Vagina (tissue), 2 donors: ENCODE measurements at regions not wholly inside any gene's neighbourhood (a gene's known extent, or its start where the extent isn't known, plus 50 kb on each side); places are given as distances from the start of the nearest gene placed in this dataset.

Source experiments
- DNase-seq, 2 donors: peaks; one replicate each; pipeline ENCODE4 v3.0.0-alpha.2; 2017; ENCODE audit errors: extremely low spot score in 2 of 2
- H3K27ac ChIP-seq: fragments of 200-600 bp; sonication (generic); one replicate; pipeline ENCODE4 v1.5.1; 2019
- H3K27me3 ChIP-seq: fragments of 200-600 bp; sonication (generic); one replicate; pipeline ENCODE4 v1.5.1; 2019
- H3K36me3 ChIP-seq, 2 donors: fragments of 200-600 bp; sonication (generic); one replicate each; pipeline ENCODE4 v1.5.1; 2017 to 2019
- H3K4me1 ChIP-seq: fragments of 200-600 bp; sonication (generic); one replicate; pipeline ENCODE4 v1.5.1; 2019
- H3K4me3 ChIP-seq, 2 donors: fragments of 200-600 bp; sonication (generic); 1 replicate in 1 of 2; 2 replicates in 1 of 2; pipeline ENCODE4 v1.5.1; 2016 to 2019
- H3K9me3 ChIP-seq: fragments of 200-600 bp; sonication (generic); one replicate; pipeline ENCODE4 v1.5.1; 2019
- POLR2A ChIP-seq, 2 donors: fragments of 450-650 bp; IDR thresholded peaks; one replicate each; pipeline ENCODE4 v1.6.1; 2017; ENCODE audit warnings: antibody characterized with exemption in 2 of 2, mild to moderate bottlenecking in 2 of 2, moderate library complexity in 2 of 2
- POLR2AphosphoS5 ChIP-seq, 2 donors: sonication (generic); formaldehyde crosslinking; IDR thresholded peaks; one replicate each; pipeline ENCODE4 v1.9.0; 2017; ENCODE audit warnings: antibody characterized with exemption in 2 of 2, mild to moderate bottlenecking in 2 of 2, low read depth in 1 of 2; ENCODE audit not compliant: insufficient read depth in 1 of 2
- intact Hi-C: fragments of 100-400 bp; cut with DNase I; formaldehyde crosslinking; loops from one replicate; pipeline ENCODE4 v1.15.1; 2023
- TF ChIP-seq, protein P1 (sequence below), 3 experiments: fragments of 450-650 bp in 2 of 3; fragments of 200-600 bp in 1 of 3; sonication (generic) in 1 of 3; IDR thresholded peaks; one replicate each; pipeline ENCODE4 v1.5.1; 2017 to 2019; ENCODE audit warnings: antibody characterized with exemption in 3 of 3, mild to moderate bottlenecking in 2 of 3, moderate library complexity in 2 of 3

DNA sequence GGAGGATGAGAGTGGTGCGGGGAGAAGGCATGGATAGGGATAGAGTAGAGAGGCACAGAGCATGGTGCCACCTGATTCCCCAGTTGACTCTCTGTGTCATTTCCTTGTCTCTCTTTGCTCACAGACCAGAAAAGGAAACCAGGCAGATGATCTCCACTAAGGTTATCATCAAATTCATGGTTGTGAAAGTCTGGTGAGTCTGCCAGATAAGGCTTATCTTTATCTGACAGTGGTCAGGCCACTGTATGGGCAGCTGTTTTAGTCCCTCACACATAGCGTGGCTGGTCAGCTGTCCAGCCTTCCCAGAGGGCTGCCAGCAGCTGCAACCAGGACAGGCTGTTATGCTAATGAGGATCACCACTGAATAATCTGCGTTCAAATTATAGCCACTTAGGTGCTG, 99.0 kb downstream of the ADRA2A start:
- intact Hi-C loops, result no loop called here
- no peak overlapping the region for H3K4me3 ChIP-seq
- no peaks in the 10 kb centered on the region for H3K9me3 ChIP-seq
- H3K27ac ChIP-seq, result no peak overlapping the region
- H3K36me3 ChIP-seq, result no peaks in the 10 kb centered on the region
- no peak for DNase-seq
- no peaks in the 10 kb centered on the region for H3K27me3 ChIP-seq
- no peaks in the 10 kb centered on the region for H3K4me1 ChIP-seq
- TF ChIP-seq POLR2AphosphoS5 (IDR thresholded peaks at IDR 0.05; ENCODE audit: insufficient read depth in 1 of 2, low read depth in 1 of 2) (no peak), POLR2A (IDR thresholded peaks at IDR 0.05) (no peak)
- TF ChIP-seq, protein P1, sequence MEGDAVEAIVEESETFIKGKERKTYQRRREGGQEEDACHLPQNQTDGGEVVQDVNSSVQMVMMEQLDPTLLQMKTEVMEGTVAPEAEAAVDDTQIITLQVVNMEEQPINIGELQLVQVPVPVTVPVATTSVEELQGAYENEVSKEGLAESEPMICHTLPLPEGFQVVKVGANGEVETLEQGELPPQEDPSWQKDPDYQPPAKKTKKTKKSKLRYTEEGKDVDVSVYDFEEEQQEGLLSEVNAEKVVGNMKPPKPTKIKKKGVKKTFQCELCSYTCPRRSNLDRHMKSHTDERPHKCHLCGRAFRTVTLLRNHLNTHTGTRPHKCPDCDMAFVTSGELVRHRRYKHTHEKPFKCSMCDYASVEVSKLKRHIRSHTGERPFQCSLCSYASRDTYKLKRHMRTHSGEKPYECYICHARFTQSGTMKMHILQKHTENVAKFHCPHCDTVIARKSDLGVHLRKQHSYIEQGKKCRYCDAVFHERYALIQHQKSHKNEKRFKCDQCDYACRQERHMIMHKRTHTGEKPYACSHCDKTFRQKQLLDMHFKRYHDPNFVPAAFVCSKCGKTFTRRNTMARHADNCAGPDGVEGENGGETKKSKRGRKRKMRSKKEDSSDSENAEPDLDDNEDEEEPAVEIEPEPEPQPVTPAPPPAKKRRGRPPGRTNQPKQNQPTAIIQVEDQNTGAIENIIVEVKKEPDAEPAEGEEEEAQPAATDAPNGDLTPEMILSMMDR (IDR thresholded peaks at IDR 0.05), result no peak

DNA sequence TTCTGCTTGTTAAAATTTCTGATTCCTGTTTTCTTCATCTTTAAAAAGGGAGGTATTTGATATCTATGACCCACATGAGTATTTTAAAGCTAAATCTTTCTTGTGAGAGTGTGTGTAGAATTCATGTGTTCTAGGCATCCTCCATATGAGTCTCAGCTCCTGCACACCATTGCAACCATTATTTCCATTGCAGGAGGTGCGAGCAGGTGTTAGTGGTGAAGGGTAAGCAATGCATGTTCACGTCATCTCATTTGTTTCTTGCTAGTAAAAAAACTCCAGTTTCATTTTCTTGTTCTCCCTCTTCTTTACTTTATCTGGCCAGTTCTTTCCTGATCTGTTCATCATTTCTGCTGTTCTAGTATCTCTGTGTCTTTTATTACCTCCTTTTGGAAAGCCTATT, 100.5 kb downstream of the ADRA2A start:
- no peak overlapping the region for H3K27ac ChIP-seq

DNA sequence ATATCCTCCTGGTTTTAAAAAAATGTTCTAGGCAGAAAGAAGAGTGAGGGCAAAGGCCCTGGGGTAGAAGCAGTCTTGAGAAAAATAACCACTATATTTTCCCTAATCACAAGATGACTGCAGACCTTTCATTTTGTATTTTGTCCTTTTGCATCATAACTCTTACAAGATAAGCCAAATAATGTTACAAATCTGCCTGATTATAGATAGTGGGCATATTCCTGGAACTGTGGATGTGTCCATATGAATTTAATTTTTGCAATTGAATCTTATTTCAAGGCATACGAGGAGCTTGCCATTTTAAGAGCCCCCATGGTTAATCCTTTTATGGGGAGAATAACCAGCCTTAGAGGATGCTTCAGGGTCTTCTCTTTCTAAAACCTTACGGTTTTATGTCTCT, 102.7 kb downstream of the ADRA2A start:
- intact Hi-C loops, result no loop called here
- Histone ChIP-seq H3K4me1 (peaks cover 9% of the 10 kb centered on the region), H3K27me3 (no peaks in the 10 kb centered on the region), H3K27ac (no peak overlapping the region), H3K4me3 (no peak overlapping the region), H3K36me3 (no peaks in the 10 kb centered on the region), H3K9me3 (no peaks in the 10 kb centered on the region)
- TF ChIP-seq POLR2AphosphoS5 (IDR thresholded peaks at IDR 0.05; ENCODE audit: insufficient read depth in 1 of 2, low read depth in 1 of 2) (no peak), POLR2A (IDR thresholded peaks at IDR 0.05) (no peak)
- TF ChIP-seq, protein P1 (IDR thresholded peaks at IDR 0.05), result no peak
- DNase-seq, result no peak

More for the DNA sequence above, 100.5 kb downstream of the ADRA2A start:
- no peaks in the 10 kb centered on the region for H3K27me3 ChIP-seq
- no peaks in the 10 kb centered on the region for H3K36me3 ChIP-seq
- no peaks in the 10 kb centered on the region for H3K4me1 ChIP-seq
- intact Hi-C loops, result no loop called here
- no peaks in the 10 kb centered on the region for H3K9me3 ChIP-seq
- TF ChIP-seq POLR2A (IDR thresholded peaks at IDR 0.05) (no peak), POLR2AphosphoS5 (IDR thresholded peaks at IDR 0.05; ENCODE audit: insufficient read depth in 1 of 2, low read depth in 1 of 2) (no peak)
- TF ChIP-seq, protein P1 (IDR thresholded peaks at IDR 0.05), result no peak
- no peak overlapping the region for H3K4me3 ChIP-seq
- DNase-seq, result no peak

DNA sequence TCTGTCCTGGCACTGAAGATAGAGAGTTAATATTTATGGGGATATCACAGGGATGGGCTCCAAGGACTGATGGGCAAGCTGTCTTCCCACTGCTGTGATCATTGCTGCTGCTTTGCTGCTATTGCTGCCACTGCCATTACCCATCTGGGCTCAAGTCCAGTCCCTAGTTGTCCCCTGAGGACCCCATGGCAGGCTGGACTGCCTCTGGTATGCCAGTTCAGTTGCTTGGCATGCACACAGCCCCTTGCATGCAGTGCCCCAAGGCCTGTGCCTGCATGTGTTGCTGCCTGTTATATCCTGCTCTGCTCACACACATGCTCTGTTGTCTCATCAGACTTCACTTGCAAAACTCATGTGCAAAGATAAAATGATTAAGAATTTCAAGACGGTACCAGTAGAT, 109.5 kb downstream of the ADRA2A start:
- H3K4me3 ChIP-seq, result no peak overlapping the region
- intact Hi-C loops, result no loop called here
- H3K27ac ChIP-seq, result no peak overlapping the region
- no peaks in the 10 kb centered on the region for H3K27me3 ChIP-seq
- no peaks in the 10 kb centered on the region for H3K9me3 ChIP-seq
- H3K36me3 ChIP-seq, result no peaks in the 10 kb centered on the region
- no peak for TF ChIP-seq POLR2A (IDR thresholded peaks at IDR 0.05)
- TF ChIP-seq, protein P1 (IDR thresholded peaks at IDR 0.05), result no peak
- no peak for TF ChIP-seq POLR2AphosphoS5 (IDR thresholded peaks at IDR 0.05; ENCODE audit: insufficient read depth in 1 of 2, low read depth in 1 of 2)
- DNase-seq, result no peak
- peaks cover 9% of the 10 kb centered on the region for H3K4me1 ChIP-seq

DNA sequence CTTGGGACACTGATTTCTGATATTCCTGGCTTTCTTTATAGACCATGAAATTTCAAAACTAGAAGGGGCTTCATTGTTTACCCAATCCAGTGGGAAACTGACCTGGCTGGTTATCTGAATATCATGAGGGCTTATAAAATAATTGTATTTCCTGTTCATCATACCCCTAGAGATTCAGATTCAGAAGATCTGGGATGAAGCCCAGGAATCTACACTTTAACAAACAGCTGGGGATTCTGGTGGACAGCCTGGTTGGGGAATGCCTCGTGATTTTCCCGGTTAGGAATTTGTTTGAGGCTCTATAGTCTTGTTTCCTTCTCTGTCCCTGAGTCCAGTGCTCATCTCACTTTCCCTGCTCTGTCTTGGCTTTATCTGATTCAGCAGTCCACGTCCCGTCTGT, 110.3 kb downstream of the ADRA2A start:
- no peaks in the 10 kb centered on the region for H3K36me3 ChIP-seq
- intact Hi-C loops, result no loop called here
- no peak for DNase-seq
- no peaks in the 10 kb centered on the region for H3K9me3 ChIP-seq
- no peaks in the 10 kb centered on the region for H3K27me3 ChIP-seq
- H3K27ac ChIP-seq, result no peak overlapping the region
- no peak overlapping the region for H3K4me3 ChIP-seq
- peaks cover 9% of the 10 kb centered on the region for H3K4me1 ChIP-seq
- no peak for TF ChIP-seq POLR2AphosphoS5 (IDR thresholded peaks at IDR 0.05; ENCODE audit: insufficient read depth in 1 of 2, low read depth in 1 of 2)
- TF ChIP-seq, protein P1 (IDR thresholded peaks at IDR 0.05), result no peak
- no peak for TF ChIP-seq POLR2A (IDR thresholded peaks at IDR 0.05)
